VCaP (cell line): ENCODE measurements at regions not wholly inside any gene's neighbourhood (a gene's known extent, or its start where the extent isn't known, plus 50 kb on each side); places are given as distances from the start of the nearest gene placed in this dataset.

Experiments used
- H3K27ac ChIP-seq: fragments of 450-650 bp; 2 replicates; pipeline ENCODE4 v1.5.1; 2017
- CTCF ChIP-seq: fragments of 450-650 bp; conservative IDR thresholded peaks from 2 replicates; pipeline ENCODE4 v1.5.1; 2017; ENCODE audit warnings: mild to moderate bottlenecking, moderate library complexity

DNA sequence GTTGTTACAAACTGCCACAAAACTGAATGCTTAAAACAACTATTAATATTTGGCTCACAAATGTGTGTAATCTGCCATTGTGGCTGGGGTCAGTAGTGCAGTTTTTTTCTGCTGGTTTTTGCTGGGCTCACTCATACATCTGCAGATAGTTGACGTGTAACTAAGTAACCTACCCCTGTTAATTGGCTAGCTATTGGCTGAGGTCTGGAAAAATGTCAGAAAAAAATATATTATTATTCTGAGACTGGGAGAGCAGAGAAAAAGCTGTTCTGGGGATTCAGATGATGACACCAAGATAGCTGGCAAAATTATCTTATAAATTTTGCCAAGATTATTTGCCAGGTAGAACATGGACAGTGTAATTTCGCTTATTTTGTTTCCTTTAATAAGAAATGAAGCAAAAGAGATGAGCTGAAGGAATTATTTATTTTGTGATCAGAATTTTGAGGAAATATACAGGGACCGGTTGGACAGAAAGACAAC lies 616.1 kb upstream of the ADAMTS5 start:
- no peak for TF ChIP-seq CTCF
- H3K27ac ChIP-seq, result no peak overlapping the region

DNA sequence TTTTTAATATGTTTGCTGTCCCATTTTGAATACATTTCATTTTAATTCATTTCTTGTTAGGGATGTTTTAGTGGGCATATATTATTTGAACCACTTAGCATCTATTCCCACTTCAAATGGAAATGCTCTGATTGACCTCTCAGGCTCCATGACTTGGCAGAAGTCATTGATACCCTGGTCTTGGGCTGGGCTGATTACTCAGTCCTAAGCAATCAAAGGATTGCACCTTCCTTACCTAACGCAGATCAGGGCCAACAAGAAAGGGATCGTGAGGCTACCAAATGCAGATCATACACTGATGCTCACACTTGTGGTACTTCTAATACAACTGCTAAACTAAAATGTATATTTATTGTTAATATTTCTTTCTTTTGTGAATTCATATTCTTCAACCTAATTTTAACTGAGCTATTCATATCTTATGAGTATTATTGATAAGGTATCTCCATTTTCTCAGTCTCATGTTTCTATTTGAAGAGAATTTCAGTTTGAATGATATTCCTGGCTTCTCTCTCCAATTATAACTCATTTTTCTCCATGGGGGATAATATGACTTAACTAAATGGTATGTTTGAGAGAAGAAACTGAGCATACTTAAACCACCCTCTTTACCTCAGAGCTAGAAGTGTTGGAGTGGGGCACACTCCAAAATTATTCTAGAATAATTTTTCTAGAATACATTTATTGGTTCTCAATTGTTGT lies 615.5 kb upstream of the ADAMTS5 start:
- TF ChIP-seq CTCF, result no peak
- H3K27ac ChIP-seq, result no peak overlapping the region

DNA sequence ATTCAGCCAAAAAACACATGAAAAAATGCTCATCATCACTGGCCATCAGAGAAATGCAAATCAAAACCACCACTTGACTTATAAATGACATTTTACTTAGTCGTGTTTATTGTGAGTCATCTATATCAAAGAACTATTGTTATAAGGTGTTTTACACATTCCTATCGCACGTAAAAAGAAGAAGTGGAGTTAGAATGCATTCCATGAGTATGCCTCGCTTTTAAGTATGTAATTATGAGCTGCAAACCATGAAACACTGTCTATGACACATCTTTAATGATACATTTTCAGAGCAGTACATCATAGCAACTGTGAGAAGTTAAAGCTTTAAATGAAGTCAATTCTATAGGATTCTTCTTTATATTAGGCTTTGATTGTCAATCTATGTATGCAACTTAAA lies 614.3 kb upstream of the ADAMTS5 start:
- H3K27ac ChIP-seq, result no peak overlapping the region
- no peak for TF ChIP-seq CTCF

GRCh38 chr21:27580276-27580675 lies 613.4 kb upstream of the ADAMTS5 start:
- TF ChIP-seq CTCF, result no peak
- no peak overlapping the region for H3K27ac ChIP-seq

DNA sequence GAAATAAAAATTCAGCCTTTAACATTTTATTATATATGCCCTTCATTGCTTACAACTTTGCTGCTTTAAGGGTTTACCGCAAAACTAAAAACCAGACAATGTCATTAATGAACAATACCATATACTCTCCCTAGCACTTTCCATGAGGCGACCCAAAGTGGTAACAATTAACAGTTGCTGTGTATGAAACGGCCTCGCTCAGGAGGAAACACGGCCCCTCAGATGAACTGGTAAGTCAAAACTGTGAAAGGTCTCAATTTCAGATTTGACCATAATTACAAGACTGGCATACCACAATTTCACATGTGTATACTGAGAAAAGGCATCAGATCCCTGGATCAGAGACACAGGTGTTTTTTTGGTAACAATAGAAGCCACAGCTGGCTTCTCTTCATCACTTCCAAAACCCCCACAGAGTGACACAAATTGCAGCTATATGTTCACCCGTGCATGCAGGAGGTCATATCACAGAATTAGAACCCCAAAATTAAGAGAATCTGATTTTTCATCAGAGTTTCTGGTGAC lies 611.9 kb upstream of the ADAMTS5 start:
- no peak for TF ChIP-seq CTCF

DNA sequence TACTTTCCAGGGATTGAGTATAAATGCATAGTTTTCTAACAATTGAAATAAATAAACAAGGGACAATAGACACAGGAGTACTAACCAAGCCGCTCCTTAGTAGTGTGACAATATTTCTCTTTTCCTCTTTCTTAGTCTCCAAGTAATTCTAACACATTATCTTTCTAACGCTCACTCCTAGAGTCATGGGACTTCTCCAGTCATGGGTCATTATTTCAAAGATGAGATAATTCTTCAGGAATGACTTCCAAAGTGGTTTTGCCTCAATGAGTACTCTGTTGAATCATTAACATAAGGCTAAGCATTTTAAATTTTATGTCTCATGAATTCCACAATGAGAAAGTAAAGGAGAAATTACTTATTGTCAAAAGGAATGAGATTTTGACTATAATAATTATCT lies 605.8 kb upstream of the ADAMTS5 start:
- TF ChIP-seq CTCF, result no peak
- H3K27ac ChIP-seq, result no peak overlapping the region

More for the DNA sequence above, 611.9 kb upstream of the ADAMTS5 start:
- H3K27ac ChIP-seq, result no peak overlapping the region

DNA sequence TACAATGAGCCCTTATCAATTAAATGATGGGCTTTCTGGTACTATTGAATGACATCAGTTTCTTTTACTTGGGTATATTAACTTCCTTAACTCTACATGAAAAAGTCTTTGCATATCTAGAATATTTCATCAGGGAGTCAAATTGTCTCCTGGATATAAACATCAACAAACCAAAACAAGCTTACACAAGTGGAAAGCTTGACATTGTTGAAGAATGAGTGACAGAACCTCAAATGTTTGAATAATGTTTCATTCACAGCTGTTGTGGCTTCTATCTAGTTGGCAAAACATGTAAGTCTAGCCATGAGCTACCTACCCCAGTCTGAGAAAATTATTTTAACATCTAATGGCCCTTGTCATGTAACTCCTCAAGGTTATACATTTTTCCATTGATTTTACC lies 604.8 kb upstream of the ADAMTS5 start:
- TF ChIP-seq CTCF, result no peak
- H3K27ac ChIP-seq, result no peak overlapping the region
